H9 (cell line): ENCODE measurements at regions not wholly inside any gene's neighbourhood (a gene's known extent, or its start where the extent isn't known, plus 50 kb on each side); places are given as distances from the start of the nearest gene placed in this dataset.

Experiments used
- DNase-seq: peaks from one replicate; pipeline ENCODE4 v3.0.0-alpha.2; 2017
- H2AFZ ChIP-seq: one replicate; pipeline ENCODE4 v1.6.1; 2013; ENCODE audit warnings: mild to moderate bottlenecking, low read length, control low read depth, moderate library complexity
- H2AK5ac ChIP-seq: 2 replicates; pipeline ENCODE4 v1.6.1; 2013; ENCODE audit warnings: low read length, control low read depth, mixed read lengths; ENCODE audit not compliant: insufficient read length
- H2BK120ac ChIP-seq: one replicate; pipeline ENCODE4 v1.6.1; 2013; ENCODE audit warnings: low read depth, mild to moderate bottlenecking, low read length, control low read depth, inconsistent platforms; ENCODE audit not compliant: poor library complexity, severe bottlenecking
- H2BK12ac ChIP-seq: 2 replicates; pipeline ENCODE4 v1.6.1; 2013; ENCODE audit warnings: low read length, control low read depth, mixed read lengths, low read depth; ENCODE audit not compliant: insufficient read length
- H2BK15ac ChIP-seq: 2 replicates; pipeline ENCODE4 v1.6.1; 2013; ENCODE audit warnings: low read depth, low read length, control low read depth
- H2BK20ac ChIP-seq: one replicate; pipeline ENCODE4 v1.6.1; 2013; ENCODE audit warnings: low read depth, mild to moderate bottlenecking, low read length, control low read depth, inconsistent platforms; ENCODE audit not compliant: poor library complexity, severe bottlenecking
- H2BK5ac ChIP-seq: 2 replicates; pipeline ENCODE4 v1.6.1; 2013; ENCODE audit warnings: low read length, control low read depth, mixed read lengths; ENCODE audit not compliant: insufficient read length
- H3K14ac ChIP-seq: 2 replicates; pipeline ENCODE4 v1.6.1; 2013; ENCODE audit warnings: low read length, control low read depth; ENCODE audit not compliant: insufficient read depth
- H3K18ac ChIP-seq: 2 replicates; pipeline ENCODE4 v1.6.1; 2013; ENCODE audit warnings: low read depth, mild to moderate bottlenecking, mixed read lengths, low read length, control low read depth; ENCODE audit not compliant: insufficient read length
- H3K23ac ChIP-seq: 2 replicates; pipeline ENCODE4 v1.6.1; 2013; ENCODE audit warnings: low read length, control low read depth, mixed read lengths, low read depth; ENCODE audit not compliant: insufficient read length
- H3K23me2 ChIP-seq: 2 replicates; pipeline ENCODE4 v1.6.1; 2013; ENCODE audit warnings: low read depth, mild to moderate bottlenecking, mixed read lengths, low read length, control low read depth; ENCODE audit not compliant: insufficient read length, poor library complexity, severe bottlenecking
- H3K27ac ChIP-seq: 2 replicates; pipeline ENCODE4 v1.5.1; 2013; ENCODE audit warnings: low read length, control low read depth, mixed read lengths, low read depth; ENCODE audit not compliant: insufficient read length
- H3K27me3 ChIP-seq: 2 replicates; pipeline ENCODE4 v1.6.1; 2013; ENCODE audit warnings: low read length, control low read depth, inconsistent platforms; ENCODE audit not compliant: insufficient read depth
- H3K4ac ChIP-seq: 2 replicates; pipeline ENCODE4 v1.6.1; 2013; ENCODE audit warnings: low read depth, mild to moderate bottlenecking, control low read depth, inconsistent platforms, low read length, moderate library complexity
- H3K4me1 ChIP-seq: 2 replicates; pipeline ENCODE4 v1.6.1; 2013; ENCODE audit warnings: low read length, control low read depth, inconsistent platforms; ENCODE audit not compliant: insufficient read depth
- H3K4me2 ChIP-seq: 2 replicates; pipeline ENCODE4 v1.6.1; 2013; ENCODE audit warnings: low read length, control low read depth, mixed read lengths; ENCODE audit not compliant: insufficient read length, insufficient read depth
- H3K56ac ChIP-seq: 2 replicates; pipeline ENCODE4 v1.6.1; 2013; ENCODE audit warnings: low read depth, mild to moderate bottlenecking, mixed read lengths, low read length, control low read depth; ENCODE audit not compliant: insufficient read length
- H3K79me1 ChIP-seq: 2 replicates; pipeline ENCODE4 v1.6.1; 2013; ENCODE audit warnings: low read depth, mild to moderate bottlenecking, moderate library complexity, low read length, control low read depth, inconsistent platforms; ENCODE audit not compliant: insufficient read depth, poor library complexity, severe bottlenecking
- H3K79me2 ChIP-seq: 2 replicates; pipeline ENCODE4 v1.6.1; 2013; ENCODE audit warnings: low read length, control low read depth, inconsistent platforms; ENCODE audit not compliant: insufficient read depth
- H3K9ac ChIP-seq: 2 replicates; pipeline ENCODE4 v1.6.1; 2013; ENCODE audit warnings: low read length, control low read depth, mixed read lengths; ENCODE audit not compliant: insufficient read length; ENCODE audit errors: extremely low read depth
- H3K9me3 ChIP-seq: one replicate; pipeline ENCODE4 v1.6.1; 2013; ENCODE audit warnings: low read depth, low read length, inconsistent platforms; ENCODE audit not compliant: control insufficient read depth
- H3T11ph ChIP-seq: one replicate; pipeline ENCODE4 v1.6.1; 2013; ENCODE audit warnings: mild to moderate bottlenecking, low read length, control low read depth, inconsistent platforms
- H4K20me1 ChIP-seq: one replicate; pipeline ENCODE4 v1.6.1; 2013; ENCODE audit not compliant: control insufficient read depth, insufficient read length, insufficient read depth
- H4K5ac ChIP-seq: 2 replicates; pipeline ENCODE4 v1.6.1; 2013; ENCODE audit warnings: low read depth, mild to moderate bottlenecking, mixed read lengths, low read length, control low read depth; ENCODE audit not compliant: insufficient read length
- H4K8ac ChIP-seq: replicated peaks from 2 replicates; pipeline ENCODE4 v1.6.1; 2013; ENCODE audit warnings: low read length, control low read depth, mixed read lengths, low read depth; ENCODE audit not compliant: insufficient read length
- H4K91ac ChIP-seq: 2 replicates; pipeline ENCODE4 v1.6.1; 2013; ENCODE audit warnings: low read depth, mild to moderate bottlenecking, moderate library complexity, mixed read lengths, low read length, control low read depth; ENCODE audit not compliant: insufficient read length
- H3K27ac Mint-ChIP-seq, 3 experiments: 2 replicates in 2 of 3; 3 replicates in 1 of 3; pipeline ENCODE4 v1.8.0; 2020 to 2021; ENCODE audit warnings: mixed read lengths in 3 of 3, mild to moderate bottlenecking in 1 of 3, moderate library complexity in 1 of 3
- H3K27me3 Mint-ChIP-seq: 2 replicates; pipeline ENCODE4 v1.8.0; 2021; ENCODE audit warnings: low read depth, mild to moderate bottlenecking, moderate library complexity, mixed read lengths
- H3K36me3 Mint-ChIP-seq, 3 experiments: 2 replicates in 2 of 3; 3 replicates in 1 of 3; pipeline ENCODE4 v1.8.0; 2020 to 2021; ENCODE audit warnings: low read depth in 3 of 3, mixed read lengths in 3 of 3; ENCODE audit not compliant: insufficient read depth in 1 of 3
- H3K4me1 Mint-ChIP-seq, 2 experiments: 2 replicates each; pipeline ENCODE4 v1.8.0; 2020; ENCODE audit warnings: mixed read lengths in 2 of 2
- H3K4me3 Mint-ChIP-seq, 2 experiments: 2 replicates in 1 of 2; 3 replicates in 1 of 2; pipeline ENCODE4 v1.8.0; 2020 to 2021; ENCODE audit warnings: mild to moderate bottlenecking in 2 of 2, mixed read lengths in 2 of 2, moderate library complexity in 1 of 2
- H3K9me3 Mint-ChIP-seq, 2 experiments: 2 replicates in 1 of 2; 3 replicates in 1 of 2; pipeline ENCODE4 v1.8.0; 2020; ENCODE audit warnings: mild to moderate bottlenecking in 2 of 2, mixed read lengths in 2 of 2, moderate library complexity in 1 of 2
- WGBS: extraction: QIAGEN DNeasy Blood & Tissue Kit; methylation state at CpG from one replicate; pipeline ENCODE4 v1.1.7; 2013; ENCODE audit warnings: missing lambda C conversion rate, low lambda C conversion rate, mixed read lengths; ENCODE audit not compliant: insufficient read length; ENCODE audit errors: extremely low coverage; 5-methylcytosine and 5-hydroxymethylcytosine counted together
- TF ChIP-seq, protein P1 (sequence below): fragments of 200-600 bp; sonication (generic); conservative IDR thresholded peaks from 3 replicates; pipeline ENCODE4 v1.8.0; 2021; ENCODE audit warnings: antibody characterized with exemption, mild to moderate bottlenecking

GRCh38 chr13:90933097-90933826, 414.2 kb upstream of the MIR17HG start:
- Histone ChIP-seq H2AK5ac (no peak overlapping the region), H2AFZ (no peak overlapping the region), H2BK20ac (no peak overlapping the region), H4K8ac (no peak overlapping the region), H3K4me2 (no peak overlapping the region), H3K14ac (no peak overlapping the region), H3K27me3 (no peaks in the 10 kb centered on the region), H2BK15ac (no peak overlapping the region), H3K23ac (no peak overlapping the region), H3K56ac (no peak overlapping the region), H3K4me1 (no peaks in the 10 kb centered on the region), H3K9me3 (no peaks in the 10 kb centered on the region), H4K5ac (no peak overlapping the region), H3K9ac (no peak overlapping the region), H3K79me1 (no peaks in the 10 kb centered on the region), H3K4ac (no peak overlapping the region), H2BK5ac (no peak overlapping the region), H2BK120ac (no peak overlapping the region), H3T11ph (no peak overlapping the region), H4K91ac (no peak overlapping the region), H3K23me2 (no peaks in the 10 kb centered on the region), H4K20me1 (no peaks in the 10 kb centered on the region), H3K18ac (no peak overlapping the region), H3K79me2 (no peaks in the 10 kb centered on the region), H2BK12ac (no peak overlapping the region), H3K27ac (no peak overlapping the region)
- Mint-ChIP-seq H3K36me3 (peaks cover 0 to 4% (median 0%) of the 10 kb centered on the region in 3 experiments; a peak in 2 of 7 replicates), H3K27me3 (no peaks in the 10 kb centered on the region), H3K27ac (no peak overlapping the region), H3K4me1 (no peaks in the 10 kb centered on the region), H3K9me3 (peaks cover 0 to 5% of the 10 kb centered on the region in 2 experiments; a peak in 2 of 5 replicates), H3K4me3 (no peak overlapping the region)
- TF ChIP-seq, protein P1, sequence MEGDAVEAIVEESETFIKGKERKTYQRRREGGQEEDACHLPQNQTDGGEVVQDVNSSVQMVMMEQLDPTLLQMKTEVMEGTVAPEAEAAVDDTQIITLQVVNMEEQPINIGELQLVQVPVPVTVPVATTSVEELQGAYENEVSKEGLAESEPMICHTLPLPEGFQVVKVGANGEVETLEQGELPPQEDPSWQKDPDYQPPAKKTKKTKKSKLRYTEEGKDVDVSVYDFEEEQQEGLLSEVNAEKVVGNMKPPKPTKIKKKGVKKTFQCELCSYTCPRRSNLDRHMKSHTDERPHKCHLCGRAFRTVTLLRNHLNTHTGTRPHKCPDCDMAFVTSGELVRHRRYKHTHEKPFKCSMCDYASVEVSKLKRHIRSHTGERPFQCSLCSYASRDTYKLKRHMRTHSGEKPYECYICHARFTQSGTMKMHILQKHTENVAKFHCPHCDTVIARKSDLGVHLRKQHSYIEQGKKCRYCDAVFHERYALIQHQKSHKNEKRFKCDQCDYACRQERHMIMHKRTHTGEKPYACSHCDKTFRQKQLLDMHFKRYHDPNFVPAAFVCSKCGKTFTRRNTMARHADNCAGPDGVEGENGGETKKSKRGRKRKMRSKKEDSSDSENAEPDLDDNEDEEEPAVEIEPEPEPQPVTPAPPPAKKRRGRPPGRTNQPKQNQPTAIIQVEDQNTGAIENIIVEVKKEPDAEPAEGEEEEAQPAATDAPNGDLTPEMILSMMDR: no peak
- no peak for DNase-seq
- WGBS: no CpG with 5 or more reads among the region's 3 CpGs
